Body of pancreas (tissue), 4 donors: ENCODE measurements at regions not wholly inside any gene's neighbourhood (a gene's known extent, or its start where the extent isn't known, plus 50 kb on each side); places are given as distances from the start of the nearest gene placed in this dataset.

Experiments used
- CTCF ChIP-seq, 7 experiments: fragments of 450-650 bp in 4 of 7; fragments of 200-600 bp in 3 of 7; sonication (generic) in 3 of 7; IDR thresholded peaks; one replicate each; pipeline ENCODE4 v1.5.1; 2016 to 2019; ENCODE audit warnings: antibody characterized with exemption in 7 of 7
- POLR2A ChIP-seq, 3 donors: fragments of 450-650 bp; IDR thresholded peaks; one replicate each; pipeline ENCODE4 v1.6.1; 2016; ENCODE audit warnings: antibody characterized with exemption in 3 of 3, mild to moderate bottlenecking in 2 of 3

- TF ChIP-seq CTCF (IDR thresholded peaks at IDR 0.05) (no peak), POLR2A (IDR thresholded peaks at IDR 0.05) (no peak)
Observed at GRCh38 chr9:75417471-75417870, 329.2 kb downstream of the OSTF1 start.
